ENCODE measurements at regions not wholly inside any gene's neighbourhood (a gene's known extent, or its start where the extent isn't known, plus 50 kb on each side); places are given as distances from the start of the nearest gene placed in this dataset.

- DNase-seq (ENCODE audit: low read depth), result no peak
- no peak for TF ChIP-seq CTCF (conservative IDR thresholded peaks at IDR 0.05; ENCODE audit: low read depth, low read length)
- H3K4me3 ChIP-seq (ENCODE audit: low read length), result no peak overlapping the region
These were observed 172.9 kb upstream of the LRIG3 start for GRCh38 chr12:59093073-59093772.

GRCh38 chr12:59088673-59089072 is 168.4 kb upstream of the LRIG3 start:
- H3K4me3 ChIP-seq (ENCODE audit: low read length), result no peak overlapping the region
- TF ChIP-seq CTCF (conservative IDR thresholded peaks at IDR 0.05; ENCODE audit: low read depth, low read length), result no peak
- no peak for DNase-seq (ENCODE audit: low read depth)

GRCh38 chr12:59087691-59088090 is 167.4 kb upstream of the LRIG3 start:
- TF ChIP-seq CTCF (conservative IDR thresholded peaks at IDR 0.05; ENCODE audit: low read depth, low read length), result no peak

GRCh38 chr12:59087077-59087673 is 166.9 kb upstream of the LRIG3 start:
- peak; percentile 79 for TF ChIP-seq CTCF (conservative IDR thresholded peaks at IDR 0.05; ENCODE audit: low read depth, low read length)
- no peak for DNase-seq (ENCODE audit: low read depth)
- no peak overlapping the region for H3K4me3 ChIP-seq (ENCODE audit: low read length)

More at GRCh38 chr12:59087691-59088090, 167.4 kb upstream of the LRIG3 start:
- no peak for DNase-seq (ENCODE audit: low read depth)
- no peak overlapping the region for H3K4me3 ChIP-seq (ENCODE audit: low read length)

GRCh38 chr12:59086126-59086525 is 165.8 kb upstream of the LRIG3 start:
- DNase-seq (ENCODE audit: low read depth), result no peak
- H3K4me3 ChIP-seq (ENCODE audit: low read length), result no peak overlapping the region
- no peak for TF ChIP-seq CTCF (conservative IDR thresholded peaks at IDR 0.05; ENCODE audit: low read depth, low read length)

GRCh38 chr12:59085690-59086089 is 165.4 kb upstream of the LRIG3 start:
- H3K4me3 ChIP-seq (ENCODE audit: low read length), result no peak overlapping the region
- DNase-seq (ENCODE audit: low read depth), result no peak
- no peak for TF ChIP-seq CTCF (conservative IDR thresholded peaks at IDR 0.05; ENCODE audit: low read depth, low read length)
